ENCODE measurements at regions not wholly inside any gene's neighbourhood (a gene's known extent, or its start where the extent isn't known, plus 50 kb on each side); places are given as distances from the start of the nearest gene placed in this dataset.

DNA sequence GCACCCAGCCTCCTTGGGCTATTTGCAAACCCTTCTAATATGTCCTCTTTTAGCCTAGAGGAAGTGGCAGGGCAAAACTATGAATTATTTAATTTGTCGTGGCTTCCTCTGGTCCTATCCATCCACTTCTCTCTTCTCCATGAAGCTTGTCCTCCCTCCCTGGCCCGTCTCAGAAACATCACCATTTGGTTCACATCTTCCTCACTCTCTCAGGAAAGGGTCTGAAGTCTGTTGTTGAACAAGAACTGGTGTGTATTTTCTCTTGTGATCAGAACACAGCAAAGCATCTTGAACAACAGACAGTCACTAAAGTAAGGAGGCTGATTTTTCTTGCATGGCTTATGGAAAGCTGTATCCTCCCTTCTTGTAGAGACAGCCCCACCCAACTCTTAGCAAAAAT, 550.1 kb upstream of the NRP1 start:
- no peak for DNase-seq
- Histone ChIP-seq H3K27me3 (no peaks in the 10 kb centered on the region), H3K4me3 (no peak overlapping the region), H3K36me3 (no peaks in the 10 kb centered on the region), H3K27ac (no peak overlapping the region), H3K9me3 (no peaks in the 10 kb centered on the region), H3K4me1 (no peaks in the 10 kb centered on the region)
- intact Hi-C loops (cut with DNase I; ENCODE audit: low total_unique reads): loop anchor here (5.0 kb wide), 1 partner anchor 568 kb away; no protein-coding TSS in a partner anchor
- TF ChIP-seq POLR2AphosphoS5 (IDR thresholded peaks at IDR 0.05) (no peak), EP300 (IDR thresholded peaks at IDR 0.05) (no peak), POLR2A (IDR thresholded peaks at IDR 0.05) (no peak)
- TF ChIP-seq, protein P1, sequence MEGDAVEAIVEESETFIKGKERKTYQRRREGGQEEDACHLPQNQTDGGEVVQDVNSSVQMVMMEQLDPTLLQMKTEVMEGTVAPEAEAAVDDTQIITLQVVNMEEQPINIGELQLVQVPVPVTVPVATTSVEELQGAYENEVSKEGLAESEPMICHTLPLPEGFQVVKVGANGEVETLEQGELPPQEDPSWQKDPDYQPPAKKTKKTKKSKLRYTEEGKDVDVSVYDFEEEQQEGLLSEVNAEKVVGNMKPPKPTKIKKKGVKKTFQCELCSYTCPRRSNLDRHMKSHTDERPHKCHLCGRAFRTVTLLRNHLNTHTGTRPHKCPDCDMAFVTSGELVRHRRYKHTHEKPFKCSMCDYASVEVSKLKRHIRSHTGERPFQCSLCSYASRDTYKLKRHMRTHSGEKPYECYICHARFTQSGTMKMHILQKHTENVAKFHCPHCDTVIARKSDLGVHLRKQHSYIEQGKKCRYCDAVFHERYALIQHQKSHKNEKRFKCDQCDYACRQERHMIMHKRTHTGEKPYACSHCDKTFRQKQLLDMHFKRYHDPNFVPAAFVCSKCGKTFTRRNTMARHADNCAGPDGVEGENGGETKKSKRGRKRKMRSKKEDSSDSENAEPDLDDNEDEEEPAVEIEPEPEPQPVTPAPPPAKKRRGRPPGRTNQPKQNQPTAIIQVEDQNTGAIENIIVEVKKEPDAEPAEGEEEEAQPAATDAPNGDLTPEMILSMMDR (IDR thresholded peaks at IDR 0.05): no peak
- WGBS, 5 donors: 69 to 81% (median 79%) methylated on average over 2 of the region's 2 CpGs

DNA sequence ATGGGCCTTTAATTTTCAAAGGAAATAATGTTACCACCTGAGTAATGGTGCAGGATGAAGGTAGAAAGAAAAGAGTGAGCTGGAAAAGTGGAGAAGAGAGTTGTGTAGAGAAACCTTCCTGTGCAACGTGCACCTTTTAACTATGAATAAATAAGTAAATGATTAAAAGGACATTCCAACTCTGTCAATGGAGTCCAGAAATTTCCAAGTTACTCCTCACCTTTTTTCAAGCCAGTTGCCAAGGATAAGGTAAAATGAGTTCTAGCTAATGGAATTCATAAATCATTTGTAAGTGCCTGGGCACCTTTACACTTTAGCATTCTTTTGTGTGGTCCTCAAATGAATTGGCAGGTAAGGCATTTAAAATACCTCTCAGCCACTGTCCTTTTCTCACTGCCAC, 549.4 kb upstream of the NRP1 start:
- Histone ChIP-seq H3K4me3 (no peak overlapping the region), H3K27me3 (no peaks in the 10 kb centered on the region), H3K9me3 (no peaks in the 10 kb centered on the region), H3K27ac (no peak overlapping the region), H3K36me3 (no peaks in the 10 kb centered on the region), H3K4me1 (no peaks in the 10 kb centered on the region)
- TF ChIP-seq, protein P1 (IDR thresholded peaks at IDR 0.05): no peak
- no peak for TF ChIP-seq EP300 (IDR thresholded peaks at IDR 0.05)
- no peak for TF ChIP-seq POLR2AphosphoS5 (IDR thresholded peaks at IDR 0.05)
- no peak for TF ChIP-seq POLR2A (IDR thresholded peaks at IDR 0.05)
- intact Hi-C loops (cut with DNase I; ENCODE audit: low total_unique reads): loop anchor here (5.0 kb wide), 1 partner anchor 568 kb away; no protein-coding TSS in a partner anchor
- WGBS, 5 donors: 33 to 68% (median 67%) methylated on average over 1 of the region's 1 CpG
- DNase-seq: no peak

DNA sequence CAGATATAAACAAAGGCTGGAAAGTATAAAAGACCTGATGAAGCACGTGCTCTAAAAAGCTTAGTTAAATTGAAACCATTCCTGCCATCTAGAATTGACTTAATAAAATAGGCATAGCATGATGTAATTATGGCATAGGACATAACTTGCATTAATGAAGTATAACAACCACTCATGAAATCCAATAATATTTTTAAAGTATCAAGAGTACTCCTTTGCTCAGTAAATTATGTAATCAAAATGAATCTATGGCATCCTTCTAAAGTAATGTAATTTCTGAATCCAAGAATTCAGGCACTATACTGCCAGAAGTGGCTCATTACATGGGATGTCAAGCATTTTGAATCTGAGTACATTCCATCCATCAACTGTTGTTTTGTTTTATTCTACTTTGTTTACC, 548.5 kb upstream of the NRP1 start:
- WGBS, 5 donors: 81 to 91% (median 89%) methylated on average over 1 of the region's 1 CpG
- H3K27ac ChIP-seq: no peak overlapping the region
- H3K36me3 ChIP-seq: no peaks in the 10 kb centered on the region
- H3K4me3 ChIP-seq: no peak overlapping the region
- no peaks in the 10 kb centered on the region for H3K4me1 ChIP-seq
- no peaks in the 10 kb centered on the region for H3K9me3 ChIP-seq
- TF ChIP-seq, protein P1 (IDR thresholded peaks at IDR 0.05): no peak
- TF ChIP-seq POLR2A (IDR thresholded peaks at IDR 0.05) (no peak), EP300 (IDR thresholded peaks at IDR 0.05) (no peak), POLR2AphosphoS5 (IDR thresholded peaks at IDR 0.05) (no peak)
- no peaks in the 10 kb centered on the region for H3K27me3 ChIP-seq
- intact Hi-C loops (cut with DNase I; ENCODE audit: low total_unique reads): loop anchor here (5.0 kb wide), 1 partner anchor 569 kb away; no protein-coding TSS in a partner anchor
- DNase-seq: no peak

DNA sequence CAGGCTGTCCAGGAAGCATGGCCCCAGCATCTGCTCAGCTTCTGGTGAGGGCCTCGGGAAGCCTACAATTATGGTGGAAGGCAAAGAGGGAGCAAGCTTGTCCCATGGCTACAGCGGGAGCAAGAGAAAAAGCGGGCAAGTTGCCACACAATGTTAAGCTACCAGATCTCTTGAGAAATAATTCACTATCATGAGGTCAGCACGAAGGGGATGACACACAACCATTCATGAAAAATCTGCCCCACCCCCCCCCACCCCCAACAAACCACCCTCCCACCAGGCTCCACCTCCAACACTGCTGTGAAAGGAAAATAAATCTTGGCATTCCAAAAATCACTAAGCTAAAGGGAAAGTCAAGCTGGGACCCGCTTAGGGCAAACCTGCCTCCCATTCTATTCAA, 545.8 kb upstream of the NRP1 start:
- TF ChIP-seq, protein P1 (IDR thresholded peaks at IDR 0.05): no peak
- no peak for TF ChIP-seq POLR2AphosphoS5 (IDR thresholded peaks at IDR 0.05)
- TF ChIP-seq EP300 (IDR thresholded peaks at IDR 0.05): no peak
- no peak for TF ChIP-seq POLR2A (IDR thresholded peaks at IDR 0.05)
- no peaks in the 10 kb centered on the region for H3K36me3 ChIP-seq
- whole genome bisulfite sequencing, 5 donors: 89 to 96% (median 90%) methylated on average over 5 of the region's 5 CpGs
- no peaks in the 10 kb centered on the region for H3K27me3 ChIP-seq
- no peaks in the 10 kb centered on the region for H3K4me1 ChIP-seq
- no peak for DNase-seq
- intact Hi-C loops (cut with DNase I; ENCODE audit: low total_unique reads): loop anchor here (5.0 kb wide), 1 partner anchor 572 kb away; no protein-coding TSS in a partner anchor
- H3K9me3 ChIP-seq: no peaks in the 10 kb centered on the region
- H3K4me3 ChIP-seq: no peak overlapping the region
- no peak overlapping the region for H3K27ac ChIP-seq

All from stomach (tissue), 8 donors.